SK-N-SH (cell line): ENCODE measurements at regions not wholly inside any gene's neighbourhood (a gene's known extent, or its start where the extent isn't known, plus 50 kb on each side); places are given as distances from the start of the nearest gene placed in this dataset.

Experiments
- CTCF ChIA-PET: fragments of 300-600, 350-600 bp; formaldehyde crosslinking; extraction: SDS; loops from one replicate; lab custom pipeline; 2021; lab: Yijun Ruan, JAX
- POLR2A ChIA-PET: fragments of 350-600 bp; sonication (Branson Sonifier 250); formaldehyde crosslinking; extraction: SDS; loops from one replicate; lab custom pipeline; 2020; ENCODE audit warnings: antibody characterized with exemption, inconsistent platforms; lab: Yijun Ruan, JAX
- DNase-seq: peaks from one replicate; pipeline ENCODE4 v3.0.0; 2012
- H2AFZ ChIP-seq: fragments of 200-600 bp; sonication (generic); 2 replicates; pipeline ENCODE4 v1.8.1; 2016; ENCODE audit warnings: antibody characterized with exemption, mild to moderate bottlenecking, low read depth
- H3F3A ChIP-seq: fragments of 200-600 bp; sonication (generic); replicated peaks from 2 replicates; pipeline ENCODE3; 2016; ENCODE audit warnings: antibody characterized with exemption, mild to moderate bottlenecking; ENCODE audit not compliant: insufficient read depth
- H3K27ac ChIP-seq, 2 experiments: fragments of 200-500 bp in 1 of 2; fragments of 200-600 bp in 1 of 2; sonication (Bioruptor generic) in 1 of 2; sonication (generic), shearing (Covaris generic) in 1 of 2; 2 replicates each; pipeline versions ENCODE4 v1.5.1 to v1.6.1; 2014 to 2016; ENCODE audit warnings: low read depth in 2 of 2, inconsistent platforms in 1 of 2, low read length in 1 of 2, mild to moderate bottlenecking in 1 of 2, mixed read lengths in 1 of 2
- H3K27me3 ChIP-seq: fragments of 200-600 bp; sonication (generic), shearing (Covaris generic); 2 replicates; pipeline ENCODE4 v1.6.1; 2016; ENCODE audit warnings: mixed run types; ENCODE audit not compliant: insufficient read depth
- H3K36me3 ChIP-seq, 2 experiments: fragments of 200-500 bp in 1 of 2; fragments of 200-600 bp in 1 of 2; sonication (Bioruptor generic) in 1 of 2; sonication (generic) in 1 of 2; replicated peaks in 1 of 2; 2 replicates each; pipeline versions ENCODE3 to v1.5.1; 2014 to 2016; ENCODE audit warnings: low read length in 1 of 2, mild to moderate bottlenecking in 1 of 2; ENCODE audit not compliant: insufficient read depth in 2 of 2, control insufficient read depth in 1 of 2
- H3K4me1 ChIP-seq, 2 experiments: fragments of 200-500 bp in 1 of 2; fragments of 200-600 bp in 1 of 2; sonication (Bioruptor generic) in 1 of 2; sonication (generic), shearing (Covaris generic) in 1 of 2; 2 replicates each; pipeline versions ENCODE4 v1.5.1 to v1.6.1; 2014 to 2016; ENCODE audit warnings: low read depth in 1 of 2, low read length in 1 of 2, mixed run types in 1 of 2; ENCODE audit not compliant: insufficient read depth in 2 of 2, control insufficient read depth in 1 of 2
- H3K4me2 ChIP-seq: fragments of 200-600 bp; sonication (generic), shearing (Covaris generic); 2 replicates; pipeline ENCODE4 v1.6.1; 2017; ENCODE audit warnings: mixed run types
- H3K4me3 ChIP-seq, 2 experiments: fragments of 200-500 bp in 1 of 2; fragments of 200-600 bp in 1 of 2; sonication (Bioruptor generic) in 1 of 2; sonication (generic), shearing (Covaris generic) in 1 of 2; 2 replicates each; pipeline versions ENCODE4 v1.5.1 to v1.8.1; 2014 to 2016; ENCODE audit warnings: low read depth in 2 of 2, inconsistent platforms in 1 of 2, low read length in 1 of 2, mild to moderate bottlenecking in 1 of 2, mixed read lengths in 1 of 2, moderate library complexity in 1 of 2
- H3K79me2 ChIP-seq: fragments of 200-600 bp; sonication (generic); 2 replicates; pipeline ENCODE4 v1.8.1; 2017; ENCODE audit warnings: mild to moderate bottlenecking; ENCODE audit not compliant: insufficient read depth
- H3K9ac ChIP-seq: fragments of 200-600 bp; sonication (generic); 2 replicates; pipeline ENCODE4 v1.6.1; 2017; ENCODE audit warnings: mixed run types
- H3K9me2 ChIP-seq: fragments of 200-600 bp; sonication (generic); 2 replicates; pipeline ENCODE4 v1.6.1; 2017; ENCODE audit warnings: mixed run types
- H3K9me3 ChIP-seq: fragments of 200-600 bp; sonication (generic); 2 replicates; pipeline ENCODE4 v1.6.1; 2017; ENCODE audit warnings: mixed run types, mild to moderate bottlenecking, moderate library complexity
- H4K20me1 ChIP-seq: fragments of 200-600 bp; sonication (generic); 2 replicates; pipeline ENCODE4 v1.6.1; 2017; ENCODE audit warnings: mild to moderate bottlenecking, mixed run types; ENCODE audit not compliant: insufficient read depth
- GABPA ChIP-seq: IDR thresholded peaks from 2 replicates; pipeline ENCODE4 v1.4.0; 2012; ENCODE audit warnings: low read depth, mild to moderate bottlenecking
- NFIC ChIP-seq: IDR thresholded peaks from 2 replicates; pipeline ENCODE4 v1.4.0; 2012; ENCODE audit warnings: borderline replicate concordance
- POLR2AphosphoS5 ChIP-seq: IDR thresholded peaks from 2 replicates; pipeline ENCODE4 v1.6.1; 2012; ENCODE audit warnings: low read depth, low read length
- RCOR1 ChIP-seq: fragments of 150-350 bp; IDR thresholded peaks from 2 replicates; pipeline ENCODE4 v1.6.1; 2017; ENCODE audit warnings: antibody characterized with exemption, low read length
- RFX5 ChIP-seq: IDR thresholded peaks from 2 replicates; pipeline ENCODE4 v1.6.1; 2012; ENCODE audit warnings: mild to moderate bottlenecking, improper control_type of control experiment, low read length
- TAF1 ChIP-seq: IDR thresholded peaks from 2 replicates; pipeline ENCODE4 v1.6.1; 2012; ENCODE audit warnings: low read depth, mild to moderate bottlenecking, low read length, moderate library complexity, borderline replicate concordance
- TF ChIP-seq, protein P1 (sequence below): fragments of 150-350 bp; IDR thresholded peaks from 2 replicates; pipeline ENCODE4 v1.6.1; 2017; ENCODE audit warnings: antibody characterized with exemption, low read length, low read depth, borderline replicate concordance
- TF ChIP-seq, protein P2 (sequence below): fragments of 150-350 bp; IDR thresholded peaks from 2 replicates; pipeline ENCODE4 v1.6.1; 2016; ENCODE audit warnings: mild to moderate bottlenecking, low read depth, low read length
- TF ChIP-seq, protein P3 (sequence below): IDR thresholded peaks from 2 replicates; pipeline ENCODE4 v1.4.0; 2012; ENCODE audit warnings: low read depth, borderline replicate concordance
- TF ChIP-seq, protein P4 (sequence below): IDR thresholded peaks from 2 replicates; pipeline ENCODE4 v1.6.1; 2012; ENCODE audit warnings: mild to moderate bottlenecking, low read depth, low read length, moderate library complexity

DNA sequence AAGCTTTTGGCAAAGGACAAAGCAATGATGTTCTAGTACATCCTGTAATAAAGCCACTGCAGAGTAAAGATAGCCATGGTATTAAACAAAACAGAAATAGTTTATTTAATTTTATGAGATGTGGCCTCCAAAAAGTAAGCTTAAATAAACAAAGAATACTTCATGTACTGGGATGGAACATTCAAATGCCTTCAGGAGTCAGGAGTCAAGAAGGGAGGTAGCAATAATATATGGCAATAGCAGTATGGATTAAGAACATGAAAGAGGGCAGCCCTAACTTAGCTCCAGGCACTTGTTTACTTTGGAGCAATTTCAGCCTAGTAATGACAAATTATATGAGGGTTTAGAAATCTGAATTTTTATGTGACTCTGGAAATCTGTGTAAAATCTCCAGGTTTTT lies 343.9 kb upstream of the THRB start:
- DNase-seq = no peak
- no peak for TF ChIP-seq RFX5
- TF ChIP-seq POLR2AphosphoS5 = no peak
- TF ChIP-seq, protein P1, sequence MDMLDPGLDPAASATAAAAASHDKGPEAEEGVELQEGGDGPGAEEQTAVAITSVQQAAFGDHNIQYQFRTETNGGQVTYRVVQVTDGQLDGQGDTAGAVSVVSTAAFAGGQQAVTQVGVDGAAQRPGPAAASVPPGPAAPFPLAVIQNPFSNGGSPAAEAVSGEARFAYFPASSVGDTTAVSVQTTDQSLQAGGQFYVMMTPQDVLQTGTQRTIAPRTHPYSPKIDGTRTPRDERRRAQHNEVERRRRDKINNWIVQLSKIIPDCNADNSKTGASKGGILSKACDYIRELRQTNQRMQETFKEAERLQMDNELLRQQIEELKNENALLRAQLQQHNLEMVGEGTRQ = no peak
- TF ChIP-seq TAF1 = no peak
- TF ChIP-seq, protein P2, sequence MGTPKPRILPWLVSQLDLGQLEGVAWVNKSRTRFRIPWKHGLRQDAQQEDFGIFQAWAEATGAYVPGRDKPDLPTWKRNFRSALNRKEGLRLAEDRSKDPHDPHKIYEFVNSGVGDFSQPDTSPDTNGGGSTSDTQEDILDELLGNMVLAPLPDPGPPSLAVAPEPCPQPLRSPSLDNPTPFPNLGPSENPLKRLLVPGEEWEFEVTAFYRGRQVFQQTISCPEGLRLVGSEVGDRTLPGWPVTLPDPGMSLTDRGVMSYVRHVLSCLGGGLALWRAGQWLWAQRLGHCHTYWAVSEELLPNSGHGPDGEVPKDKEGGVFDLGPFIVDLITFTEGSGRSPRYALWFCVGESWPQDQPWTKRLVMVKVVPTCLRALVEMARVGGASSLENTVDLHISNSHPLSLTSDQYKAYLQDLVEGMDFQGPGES = no peak
- no peak for TF ChIP-seq GABPA
- no peak for TF ChIP-seq RCOR1
- TF ChIP-seq, protein P3, sequence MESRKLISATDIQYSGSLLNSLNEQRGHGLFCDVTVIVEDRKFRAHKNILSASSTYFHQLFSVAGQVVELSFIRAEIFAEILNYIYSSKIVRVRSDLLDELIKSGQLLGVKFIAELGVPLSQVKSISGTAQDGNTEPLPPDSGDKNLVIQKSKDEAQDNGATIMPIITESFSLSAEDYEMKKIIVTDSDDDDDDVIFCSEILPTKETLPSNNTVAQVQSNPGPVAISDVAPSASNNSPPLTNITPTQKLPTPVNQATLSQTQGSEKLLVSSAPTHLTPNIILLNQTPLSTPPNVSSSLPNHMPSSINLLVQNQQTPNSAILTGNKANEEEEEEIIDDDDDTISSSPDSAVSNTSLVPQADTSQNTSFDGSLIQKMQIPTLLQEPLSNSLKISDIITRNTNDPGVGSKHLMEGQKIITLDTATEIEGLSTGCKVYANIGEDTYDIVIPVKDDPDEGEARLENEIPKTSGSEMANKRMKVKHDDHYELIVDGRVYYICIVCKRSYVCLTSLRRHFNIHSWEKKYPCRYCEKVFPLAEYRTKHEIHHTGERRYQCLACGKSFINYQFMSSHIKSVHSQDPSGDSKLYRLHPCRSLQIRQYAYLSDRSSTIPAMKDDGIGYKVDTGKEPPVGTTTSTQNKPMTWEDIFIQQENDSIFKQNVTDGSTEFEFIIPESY = no peak
- TF ChIP-seq, protein P4, sequence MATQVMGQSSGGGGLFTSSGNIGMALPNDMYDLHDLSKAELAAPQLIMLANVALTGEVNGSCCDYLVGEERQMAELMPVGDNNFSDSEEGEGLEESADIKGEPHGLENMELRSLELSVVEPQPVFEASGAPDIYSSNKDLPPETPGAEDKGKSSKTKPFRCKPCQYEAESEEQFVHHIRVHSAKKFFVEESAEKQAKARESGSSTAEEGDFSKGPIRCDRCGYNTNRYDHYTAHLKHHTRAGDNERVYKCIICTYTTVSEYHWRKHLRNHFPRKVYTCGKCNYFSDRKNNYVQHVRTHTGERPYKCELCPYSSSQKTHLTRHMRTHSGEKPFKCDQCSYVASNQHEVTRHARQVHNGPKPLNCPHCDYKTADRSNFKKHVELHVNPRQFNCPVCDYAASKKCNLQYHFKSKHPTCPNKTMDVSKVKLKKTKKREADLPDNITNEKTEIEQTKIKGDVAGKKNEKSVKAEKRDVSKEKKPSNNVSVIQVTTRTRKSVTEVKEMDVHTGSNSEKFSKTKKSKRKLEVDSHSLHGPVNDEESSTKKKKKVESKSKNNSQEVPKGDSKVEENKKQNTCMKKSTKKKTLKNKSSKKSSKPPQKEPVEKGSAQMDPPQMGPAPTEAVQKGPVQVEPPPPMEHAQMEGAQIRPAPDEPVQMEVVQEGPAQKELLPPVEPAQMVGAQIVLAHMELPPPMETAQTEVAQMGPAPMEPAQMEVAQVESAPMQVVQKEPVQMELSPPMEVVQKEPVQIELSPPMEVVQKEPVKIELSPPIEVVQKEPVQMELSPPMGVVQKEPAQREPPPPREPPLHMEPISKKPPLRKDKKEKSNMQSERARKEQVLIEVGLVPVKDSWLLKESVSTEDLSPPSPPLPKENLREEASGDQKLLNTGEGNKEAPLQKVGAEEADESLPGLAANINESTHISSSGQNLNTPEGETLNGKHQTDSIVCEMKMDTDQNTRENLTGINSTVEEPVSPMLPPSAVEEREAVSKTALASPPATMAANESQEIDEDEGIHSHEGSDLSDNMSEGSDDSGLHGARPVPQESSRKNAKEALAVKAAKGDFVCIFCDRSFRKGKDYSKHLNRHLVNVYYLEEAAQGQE = no peak
- no peak for TF ChIP-seq NFIC
- Histone ChIP-seq H3K9ac (no peak overlapping the region), H3K4me3 (no peak overlapping the region), H3K9me3 (no peaks in the 10 kb centered on the region), H3F3A (no peaks in the 10 kb centered on the region), H3K79me2 (no peaks in the 10 kb centered on the region), H3K27ac (no peak overlapping the region), H3K4me1 (no peaks in the 10 kb centered on the region; a peak in 1 of 4 replicates), H3K27me3 (no peaks in the 10 kb centered on the region), H4K20me1 (no peaks in the 10 kb centered on the region), H3K36me3 (no peaks in the 10 kb centered on the region), H3K4me2 (no peak overlapping the region), H3K9me2 (0 out of 2 replicates have a peak, but pooled peaks cover 3% of the 10 kb centered on the region), H2AFZ (no peak overlapping the region)
- ChIA-PET POLR2A (no interaction called here), CTCF (interaction anchor here (1.0 to 1.5 kb wide), 2 partner anchors 9 to 14 kb away, joined by 3 to 5 read pairs; no protein-coding TSS in a partner anchor)
